NCI-H1436 treated with DMSO at 0.1 percent for 48 hours (cell line): ENCODE measurements at regions not wholly inside any gene's neighbourhood (a gene's known extent, or its start where the extent isn't known, plus 50 kb on each side); places are given as distances from the start of the nearest gene placed in this dataset.

Experiments used
- DNase-seq: peaks from one replicate; lab custom pipeline; 2025; lab: John Stamatoyannopoulos, UW

GRCh38 chr18:78903436-78904178 is 76.0 kb upstream of the SALL3 start:
- DNase-seq: no peak

GRCh38 chr18:78904179-78904531 is 75.5 kb upstream of the SALL3 start:
- DNase-seq: no peak

- no peak for DNase-seq
Observed at GRCh38 chr18:78905334-78905733, 74.3 kb upstream of the SALL3 start.

GRCh38 chr18:78906066-78906465 is 73.6 kb upstream of the SALL3 start:
- DNase-seq: no peak

GRCh38 chr18:78908462-78909260 is 71.0 kb upstream of the SALL3 start:
- no peak for DNase-seq

GRCh38 chr18:78911751-78912283 is 67.8 kb upstream of the SALL3 start:
- DNase-seq: no peak

- no peak for DNase-seq
Observed at GRCh38 chr18:78912336-78912735, 67.3 kb upstream of the SALL3 start.

GRCh38 chr18:78912844-78913243 is 66.8 kb upstream of the SALL3 start:
- no peak for DNase-seq

- DNase-seq: no peak
Observed at GRCh38 chr18:78913395-78913794, 66.2 kb upstream of the SALL3 start.

- DNase-seq: no peak
Observed at GRCh38 chr18:78913830-78914231, 65.8 kb upstream of the SALL3 start.

- DNase-seq: no peak
Observed at GRCh38 chr18:78914249-78914935, 65.2 kb upstream of the SALL3 start.

- no peak for DNase-seq
Observed at GRCh38 chr18:78915446-78916008, 64.1 kb upstream of the SALL3 start.

- DNase-seq: no peak
Observed at GRCh38 chr18:78918707-78919106, 60.9 kb upstream of the SALL3 start.

- DNase-seq: no peak
Observed at GRCh38 chr18:78919956-78920355, 59.7 kb upstream of the SALL3 start.

- DNase-seq: no peak
Observed at GRCh38 chr18:78920456-78921138, 59.0 kb upstream of the SALL3 start.

GRCh38 chr18:78922856-78923255 is 56.8 kb upstream of the SALL3 start:
- DNase-seq: no peak

GRCh38 chr18:78924301-78924700 is 55.3 kb upstream of the SALL3 start:
- DNase-seq: no peak

- no peak for DNase-seq
Observed at GRCh38 chr18:78924786-78925540, 54.7 kb upstream of the SALL3 start.

- no peak for DNase-seq
Observed at GRCh38 chr18:78925557-78926242, 53.9 kb upstream of the SALL3 start.

- no peak for DNase-seq
Observed at GRCh38 chr18:78926243-78926615, 53.4 kb upstream of the SALL3 start.
